Bronchial epithelial cell (primary cell): ENCODE measurements at regions not wholly inside any gene's neighbourhood (a gene's known extent, or its start where the extent isn't known, plus 50 kb on each side); places are given as distances from the start of the nearest gene placed in this dataset.
"Not testable (repeated sequence)": the region's sequence is repeated elsewhere in the genome, so short reads cannot be mapped to it uniquely, and the experiment has no call there.

Source experiments
- DNase-seq: peaks from one replicate; pipeline ENCODE4 v3.0.0-alpha.2; 2010; ENCODE audit warnings: low read depth
- FAIRE-seq: peaks from 2 replicates; lab custom pipeline; 2011; peaks lifted over from hg19 to GRCh38; lab: Jason Lieb, UNC
- H3K27me3 ChIP-seq: 2 replicates; pipeline ENCODE4 v1.5.1; 2011; ENCODE audit warnings: low read length; ENCODE audit not compliant: control insufficient read depth, insufficient read depth
- H3K36me3 ChIP-seq: 2 replicates; pipeline ENCODE4 v1.5.1; 2011; ENCODE audit warnings: low read length; ENCODE audit not compliant: control insufficient read depth, insufficient read depth
- H3K4me3 ChIP-seq: 2 replicates; pipeline ENCODE4 v1.5.1; 2011; ENCODE audit warnings: mild to moderate bottlenecking, low read depth, low read length, control low read depth
- CTCF ChIP-seq: IDR thresholded peaks from 2 replicates; pipeline ENCODE4 v1.5.1; 2011; ENCODE audit warnings: mild to moderate bottlenecking, moderate library complexity, low read length, control low read depth, inconsistent platforms; ENCODE audit not compliant: insufficient read depth, severe bottlenecking

- H3K4me3 ChIP-seq = no peak overlapping the region
- no peaks in the 10 kb centered on the region for H3K27me3 ChIP-seq
- DNase-seq (no peak), FAIRE-seq (no peak)
- H3K36me3 ChIP-seq = no peaks in the 10 kb centered on the region
- no peak for TF ChIP-seq CTCF
Observed at GRCh38 chr10:28988980-28989379, 299.9 kb upstream of the LYZL1 start.

GRCh38 chr10:28991333-28992270 is 297.3 kb upstream of the LYZL1 start:
- H3K27me3 ChIP-seq = no peaks in the 10 kb centered on the region
- H3K4me3 ChIP-seq = no peak overlapping the region
- H3K36me3 ChIP-seq = no peaks in the 10 kb centered on the region
- peak; percentile 64 for TF ChIP-seq CTCF
- FAIRE-seq (peak; percentile 64), DNase-seq (peak; percentile 72)

GRCh38 chr10:28993056-28993455 is 295.8 kb upstream of the LYZL1 start:
- TF ChIP-seq CTCF = no peak
- no peaks in the 10 kb centered on the region for H3K27me3 ChIP-seq
- DNase-seq = no peak
- H3K4me3 ChIP-seq = no peak overlapping the region
- no peaks in the 10 kb centered on the region for H3K36me3 ChIP-seq
- no peak for FAIRE-seq

GRCh38 chr10:28993861-28994260 is 295.0 kb upstream of the LYZL1 start:
- Histone ChIP-seq H3K27me3 (no peaks in the 10 kb centered on the region), H3K36me3 (no peaks in the 10 kb centered on the region), H3K4me3 (no peak overlapping the region)
- TF ChIP-seq CTCF = no peak
- FAIRE-seq (no peak), DNase-seq (no peak)

- not testable (repeated sequence) for FAIRE-seq, H3K27me3 ChIP-seq, H3K4me3 ChIP-seq, H3K36me3 ChIP-seq
- peak; percentile 30 for DNase-seq
Observed at GRCh38 chr10:28994802-28995201, 294.1 kb upstream of the LYZL1 start.

- Histone ChIP-seq H3K4me3 (no peak overlapping the region), H3K36me3 (no peaks in the 10 kb centered on the region), H3K27me3 (no peaks in the 10 kb centered on the region)
- TF ChIP-seq CTCF = no peak
- no peak for FAIRE-seq
- DNase-seq = no peak
Observed at GRCh38 chr10:28995497-28995896, 293.4 kb upstream of the LYZL1 start.
